Karpas-422 (cell line): ENCODE measurements at regions not wholly inside any gene's neighbourhood (a gene's known extent, or its start where the extent isn't known, plus 50 kb on each side); places are given as distances from the start of the nearest gene placed in this dataset.

Experiments used
- DNase-seq: peaks from one replicate; pipeline ENCODE4 v3.0.0-alpha.2; 2015
- H2AFZ ChIP-seq: fragments of 200-600 bp; sonication (generic); 2 replicates; pipeline ENCODE4 v1.6.1; 2014; ENCODE audit warnings: antibody characterized with exemption, low read length, mixed read lengths
- H3K27ac ChIP-seq: fragments of 200-600 bp; sonication (generic); 2 replicates; pipeline ENCODE4 v1.5.1; 2014; ENCODE audit warnings: mild to moderate bottlenecking, low read length, moderate library complexity
- H3K27me3 ChIP-seq: fragments of 200-600 bp; sonication (generic); 2 replicates; pipeline ENCODE4 v1.6.1; 2014; ENCODE audit warnings: low read length, mixed read lengths
- H3K36me3 ChIP-seq: fragments of 200-600 bp; sonication (generic); 2 replicates; pipeline ENCODE4 v1.6.1; 2014; ENCODE audit warnings: low read length, mixed read lengths; ENCODE audit not compliant: insufficient read depth
- H3K4me1 ChIP-seq: fragments of 200-600 bp; sonication (generic); 2 replicates; pipeline ENCODE4 v1.6.1; 2014; ENCODE audit warnings: mild to moderate bottlenecking, low read length, mixed read lengths
- H3K4me2 ChIP-seq: fragments of 200-600 bp; sonication (generic); 2 replicates; pipeline ENCODE4 v1.6.1; 2014; ENCODE audit warnings: low read length, low read depth, mild to moderate bottlenecking; ENCODE audit not compliant: poor library complexity, severe bottlenecking
- H3K4me3 ChIP-seq: fragments of 200-600 bp; sonication (generic); 2 replicates; pipeline ENCODE4 v1.5.1; 2014; ENCODE audit warnings: mild to moderate bottlenecking, antibody characterized with exemption, low read length, mixed read lengths
- H3K79me2 ChIP-seq: fragments of 200-600 bp; sonication (generic); 2 replicates; pipeline ENCODE4 v1.6.1; 2014; ENCODE audit warnings: mild to moderate bottlenecking, low read length, mixed read lengths
- H3K9ac ChIP-seq: fragments of 200-600 bp; sonication (generic); 2 replicates; pipeline ENCODE4 v1.6.0; 2014; ENCODE audit warnings: low read length
- H3K9me2 ChIP-seq: fragments of 200-600 bp; sonication (generic), shearing (Covaris generic); replicated peaks from 2 replicates; pipeline ENCODE4 v1.6.0; 2014; ENCODE audit warnings: mild to moderate bottlenecking, low read length, moderate library complexity; ENCODE audit not compliant: insufficient read depth
- H3K9me3 ChIP-seq: fragments of 300-700, 200-600 bp; sonication (generic); 2 replicates; pipeline ENCODE4 v1.6.1; 2014; ENCODE audit warnings: low read length, mixed read lengths
- H4K20me1 ChIP-seq: fragments of 200-600 bp; sonication (generic); 2 replicates; pipeline ENCODE4 v1.6.1; 2014; ENCODE audit warnings: mild to moderate bottlenecking, antibody characterized with exemption, low read length, low read depth; ENCODE audit not compliant: insufficient read depth

DNA sequence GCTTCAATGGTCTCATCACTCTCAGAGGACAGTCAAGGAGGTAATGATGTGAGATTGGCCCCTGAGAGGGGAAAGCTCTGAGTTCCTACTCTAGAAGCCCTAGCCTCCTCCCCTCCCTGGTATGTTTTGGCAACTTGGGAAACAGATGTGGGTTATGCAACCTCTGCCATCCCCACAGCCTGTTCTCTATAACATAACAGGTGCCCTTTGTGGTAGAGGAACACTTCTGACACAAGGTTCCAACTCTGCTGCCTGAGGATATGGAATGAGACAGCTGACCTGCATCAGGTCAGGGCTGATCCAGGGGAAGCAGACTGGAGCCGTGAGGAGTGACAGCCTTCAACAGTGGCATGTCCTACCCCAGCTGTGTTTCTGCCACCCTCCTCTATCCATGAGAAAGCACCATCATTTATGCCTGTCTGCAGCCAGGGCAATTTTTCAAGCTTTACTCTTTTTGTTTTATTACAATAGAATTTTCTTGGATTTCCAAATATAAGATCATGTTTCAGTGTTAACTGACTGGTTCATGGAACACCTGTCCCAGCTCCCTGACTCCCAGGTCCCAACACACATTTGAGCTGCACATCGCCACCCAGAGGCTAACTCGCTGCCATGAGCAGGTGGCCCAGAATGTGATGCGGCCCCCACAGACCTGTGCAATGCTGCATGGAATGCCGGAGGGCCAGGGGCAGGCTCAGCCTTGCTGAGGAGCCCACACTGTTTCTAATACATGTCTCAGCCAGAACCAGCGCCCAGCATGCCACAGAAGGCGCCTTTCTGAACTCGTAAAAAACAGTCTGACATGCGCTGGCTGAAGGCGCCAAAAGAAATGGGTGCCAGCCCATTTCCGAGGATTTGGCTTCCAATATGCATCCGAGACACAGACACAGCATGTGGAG, 124.8 kb upstream of the CHST15 start:
- Histone ChIP-seq H3K4me3 (no peak overlapping the region), H3K79me2 (no peaks in the 10 kb centered on the region), H3K36me3 (no peaks in the 10 kb centered on the region), H3K4me2 (no peak overlapping the region), H3K4me1 (peaks cover 24% of the 10 kb centered on the region), H2AFZ (no peak overlapping the region), H3K9me3 (no peaks in the 10 kb centered on the region), H3K9ac (no peak overlapping the region), H3K27ac (no peak overlapping the region), H3K9me2 (no peaks in the 10 kb centered on the region), H3K27me3 (no peaks in the 10 kb centered on the region), H4K20me1 (no peaks in the 10 kb centered on the region; the same call in 1 of the 2 replicates)
- DNase-seq, result no peak

- no peak overlapping the region for H3K4me3 ChIP-seq
- no peak overlapping the region for H3K27ac ChIP-seq
- no peaks in the 10 kb centered on the region for H3K9me2 ChIP-seq
- H4K20me1 ChIP-seq, result no peaks in the 10 kb centered on the region; the same call in 1 of the 2 replicates
- no peak overlapping the region for H3K9ac ChIP-seq
- no peak for DNase-seq
- no peak overlapping the region for H2AFZ ChIP-seq
- H3K36me3 ChIP-seq, result no peaks in the 10 kb centered on the region
- no peak overlapping the region for H3K4me2 ChIP-seq
- peaks cover 13% of the 10 kb centered on the region for H3K4me1 ChIP-seq
- H3K79me2 ChIP-seq, result no peaks in the 10 kb centered on the region
- no peaks in the 10 kb centered on the region for H3K27me3 ChIP-seq
- H3K9me3 ChIP-seq, result no peaks in the 10 kb centered on the region
Measured at GRCh38 chr10:124217031-124217430, 123.6 kb upstream of the CHST15 start.

- H3K4me3 ChIP-seq, result no peak overlapping the region
- no peaks in the 10 kb centered on the region for H3K27me3 ChIP-seq
- H3K9ac ChIP-seq, result no peak overlapping the region
- H4K20me1 ChIP-seq, result no peaks in the 10 kb centered on the region; the same call in 1 of the 2 replicates
- no peak overlapping the region for H3K4me2 ChIP-seq
- no peaks in the 10 kb centered on the region for H3K4me1 ChIP-seq
- H3K27ac ChIP-seq, result no peak overlapping the region
- no peak for DNase-seq
- H2AFZ ChIP-seq, result no peak overlapping the region
- no peaks in the 10 kb centered on the region for H3K9me3 ChIP-seq
- H3K9me2 ChIP-seq, result no peaks in the 10 kb centered on the region
- H3K79me2 ChIP-seq, result no peaks in the 10 kb centered on the region
- no peaks in the 10 kb centered on the region for H3K36me3 ChIP-seq
Measured at GRCh38 chr10:124214610-124215375, 121.4 kb upstream of the CHST15 start.

DNA sequence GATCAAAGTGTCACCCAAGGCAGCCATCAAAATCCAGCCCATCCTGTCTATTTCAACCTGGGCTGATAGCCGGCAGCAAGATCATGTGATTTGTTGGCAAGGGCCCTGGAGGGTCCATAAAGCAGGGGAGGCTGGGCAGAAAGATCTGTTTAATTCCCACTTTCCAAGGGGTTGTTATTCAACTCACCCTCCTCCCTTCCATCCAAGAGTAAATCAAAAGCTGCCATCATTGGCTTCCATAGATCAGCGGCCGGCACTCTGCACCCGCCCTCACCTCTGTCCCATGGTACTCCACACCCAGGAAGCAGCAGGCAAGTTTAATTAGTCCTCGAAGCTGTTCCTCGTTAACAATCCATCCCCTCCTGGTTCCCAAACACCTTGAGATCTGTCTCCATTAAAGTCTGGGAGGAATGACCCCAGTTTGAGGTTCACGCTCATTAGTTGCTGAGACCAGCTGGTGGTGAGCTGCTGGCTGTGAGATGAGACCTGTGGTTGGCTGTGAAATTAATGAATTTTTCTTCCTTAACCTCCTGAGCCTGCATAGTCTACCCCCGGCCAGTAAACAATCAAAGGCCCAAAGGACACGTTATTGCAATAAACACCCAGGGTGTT, 120.6 kb upstream of the CHST15 start:
- Histone ChIP-seq H3K9me3 (no peaks in the 10 kb centered on the region), H3K27me3 (no peaks in the 10 kb centered on the region), H2AFZ (no peak overlapping the region), H3K9ac (no peak overlapping the region), H3K27ac (no peak overlapping the region), H3K4me3 (no peak overlapping the region), H3K79me2 (no peaks in the 10 kb centered on the region), H3K4me2 (no peak overlapping the region), H4K20me1 (no peaks in the 10 kb centered on the region; the same call in 1 of the 2 replicates), H3K36me3 (no peaks in the 10 kb centered on the region), H3K9me2 (no peaks in the 10 kb centered on the region), H3K4me1 (no peaks in the 10 kb centered on the region)
- DNase-seq, result no peak

- Histone ChIP-seq H3K79me2 (no peaks in the 10 kb centered on the region), H3K27me3 (no peaks in the 10 kb centered on the region), H3K27ac (no peak overlapping the region), H3K9me3 (no peaks in the 10 kb centered on the region), H3K9me2 (no peaks in the 10 kb centered on the region), H3K9ac (no peak overlapping the region), H3K36me3 (no peaks in the 10 kb centered on the region), H3K4me2 (no peak overlapping the region), H3K4me3 (no peak overlapping the region), H4K20me1 (no peaks in the 10 kb centered on the region; the same call in 1 of the 2 replicates), H2AFZ (no peak overlapping the region), H3K4me1 (no peaks in the 10 kb centered on the region)
- DNase-seq, result no peak
Measured at GRCh38 chr10:124213471-124213870, 120.1 kb upstream of the CHST15 start.

- Histone ChIP-seq H3K79me2 (no peaks in the 10 kb centered on the region), H3K4me3 (no peak overlapping the region), H3K9ac (no peak overlapping the region), H3K27me3 (no peaks in the 10 kb centered on the region), H4K20me1 (no peaks in the 10 kb centered on the region; the same call in 1 of the 2 replicates), H3K9me3 (no peaks in the 10 kb centered on the region), H3K4me1 (no peaks in the 10 kb centered on the region), H3K36me3 (no peaks in the 10 kb centered on the region), H3K9me2 (no peaks in the 10 kb centered on the region), H3K4me2 (no peak overlapping the region), H2AFZ (no peak overlapping the region), H3K27ac (no peak overlapping the region)
- no peak for DNase-seq
Measured at GRCh38 chr10:124212702-124213101, 119.3 kb upstream of the CHST15 start.

DNA sequence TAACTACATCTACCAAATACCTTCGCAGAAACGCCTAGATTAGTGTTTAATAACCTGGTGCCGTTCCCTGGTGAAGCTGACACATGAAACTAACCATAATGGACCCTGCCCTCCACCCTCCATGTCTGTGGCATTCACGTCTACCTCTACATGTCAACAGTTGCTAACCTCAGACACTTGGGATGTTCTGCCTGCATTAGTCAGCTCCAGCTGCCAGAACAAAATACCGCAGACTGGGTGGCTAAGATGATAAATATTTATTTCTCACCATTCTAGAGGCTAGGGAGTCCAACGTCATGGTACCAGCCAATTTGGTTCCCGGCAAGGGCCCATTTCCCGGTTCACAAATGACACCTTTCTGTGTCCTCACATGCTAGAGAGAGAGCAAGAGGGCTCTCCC, 118.5 kb upstream of the CHST15 start:
- no peaks in the 10 kb centered on the region for H3K9me3 ChIP-seq
- no peak for DNase-seq
- no peaks in the 10 kb centered on the region for H3K4me1 ChIP-seq
- no peak overlapping the region for H3K9ac ChIP-seq
- H4K20me1 ChIP-seq, result no peaks in the 10 kb centered on the region
- no peaks in the 10 kb centered on the region for H3K27me3 ChIP-seq
- no peaks in the 10 kb centered on the region for H3K9me2 ChIP-seq
- no peak overlapping the region for H2AFZ ChIP-seq
- H3K4me3 ChIP-seq, result no peak overlapping the region
- no peaks in the 10 kb centered on the region for H3K79me2 ChIP-seq
- H3K27ac ChIP-seq, result no peak overlapping the region
- H3K36me3 ChIP-seq, result no peaks in the 10 kb centered on the region
- H3K4me2 ChIP-seq, result no peak overlapping the region

- Histone ChIP-seq H3K4me3 (no peak overlapping the region), H3K27me3 (no peaks in the 10 kb centered on the region), H4K20me1 (no peaks in the 10 kb centered on the region), H3K4me1 (no peaks in the 10 kb centered on the region), H3K36me3 (no peaks in the 10 kb centered on the region), H3K27ac (no peak overlapping the region), H2AFZ (no peak overlapping the region), H3K9ac (no peak overlapping the region), H3K9me2 (no peaks in the 10 kb centered on the region), H3K4me2 (no peak overlapping the region), H3K9me3 (no peaks in the 10 kb centered on the region), H3K79me2 (no peaks in the 10 kb centered on the region)
- DNase-seq, result no peak
Measured at GRCh38 chr10:124210263-124210662, 116.9 kb upstream of the CHST15 start.
